ENCODE measurements at regions not wholly inside any gene's neighbourhood (a gene's known extent, or its start where the extent isn't known, plus 50 kb on each side); places are given as distances from the start of the nearest gene placed in this dataset.
"Not testable (repeated sequence)": the region's sequence is repeated elsewhere in the genome, so short reads cannot be mapped to it uniquely, and the experiment has no call there.

DNA sequence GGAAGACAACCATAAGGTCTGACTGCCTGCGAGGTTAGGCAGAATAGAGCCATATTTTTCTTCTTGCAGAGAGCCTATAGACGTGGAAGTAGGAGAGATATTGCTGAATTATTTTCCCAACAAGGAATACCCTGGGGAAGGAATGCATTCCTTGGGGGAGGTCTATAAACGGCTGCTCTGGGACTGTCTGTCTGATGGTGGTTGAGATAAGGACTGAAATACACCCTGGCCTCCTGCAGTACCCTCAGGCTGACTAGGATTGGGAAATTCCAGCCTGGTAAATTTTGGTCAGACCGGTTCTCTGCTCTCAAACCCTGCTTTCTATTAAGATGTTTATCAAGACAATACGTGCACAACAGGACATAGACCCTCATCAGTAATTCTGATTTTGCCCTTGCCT, 617.5 kb upstream of the GRIN3A start:
- DNase-seq: no peak

DNA sequence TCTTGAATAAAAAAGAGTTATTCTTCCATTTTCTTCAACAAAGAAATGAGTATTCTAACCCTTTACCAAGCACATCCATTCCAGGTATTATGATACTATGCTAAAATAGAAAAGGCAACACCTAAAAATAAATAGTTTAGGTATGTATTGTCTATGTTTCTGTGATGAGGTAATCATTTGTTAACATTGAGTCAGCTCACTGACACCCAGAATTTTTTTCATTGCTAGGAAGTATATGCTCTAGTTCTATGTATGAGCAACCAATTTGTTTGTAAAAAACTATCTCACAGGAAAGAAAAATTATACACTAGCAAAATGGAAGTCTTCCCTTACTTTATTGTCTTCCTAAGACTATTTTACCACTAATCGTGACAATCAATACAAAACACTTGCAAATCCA, 615.6 kb upstream of the GRIN3A start:
- no peak for DNase-seq

DNA sequence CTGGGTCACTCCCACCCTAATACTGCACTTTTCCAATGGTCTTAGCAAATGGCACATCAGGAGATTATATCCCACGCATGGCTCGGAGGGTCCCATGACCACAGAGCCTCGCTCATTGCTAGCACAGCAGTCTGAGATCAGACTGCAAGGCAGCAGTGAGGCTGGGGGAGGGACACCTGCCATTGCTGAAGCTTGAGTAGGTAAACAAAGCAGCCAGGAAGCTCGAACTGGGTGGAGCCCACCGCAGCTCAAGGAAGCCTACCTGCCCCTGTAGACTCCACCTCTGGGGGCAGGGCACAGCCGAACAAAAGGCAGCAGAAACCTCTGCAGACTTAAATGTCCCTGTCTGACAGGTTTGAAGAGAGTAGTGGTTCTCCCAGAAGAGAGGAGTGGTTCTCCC, 599.0 kb upstream of the GRIN3A start:
- not testable (repeated sequence) for DNase-seq

DNA sequence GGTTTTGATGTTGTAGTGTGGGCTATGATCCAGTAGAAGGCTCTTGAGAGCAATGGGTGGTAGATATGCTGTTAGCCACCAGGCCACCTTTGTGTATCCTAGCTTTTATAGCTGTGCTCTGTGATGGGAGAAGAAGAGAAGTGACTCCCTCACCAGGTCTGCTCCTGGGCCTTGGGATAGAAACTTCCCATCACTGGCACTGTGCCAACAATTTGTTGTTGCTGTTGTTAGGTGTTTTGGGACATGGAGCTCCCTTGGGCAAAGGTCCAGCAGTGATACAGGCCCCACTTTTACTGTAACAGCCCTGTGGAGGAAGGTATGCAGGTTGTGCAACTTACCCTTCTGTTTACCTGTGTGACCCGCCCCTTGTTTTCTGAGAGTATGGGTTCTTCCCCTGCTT, 570.9 kb upstream of the GRIN3A start:
- DNase-seq: no peak

DNA sequence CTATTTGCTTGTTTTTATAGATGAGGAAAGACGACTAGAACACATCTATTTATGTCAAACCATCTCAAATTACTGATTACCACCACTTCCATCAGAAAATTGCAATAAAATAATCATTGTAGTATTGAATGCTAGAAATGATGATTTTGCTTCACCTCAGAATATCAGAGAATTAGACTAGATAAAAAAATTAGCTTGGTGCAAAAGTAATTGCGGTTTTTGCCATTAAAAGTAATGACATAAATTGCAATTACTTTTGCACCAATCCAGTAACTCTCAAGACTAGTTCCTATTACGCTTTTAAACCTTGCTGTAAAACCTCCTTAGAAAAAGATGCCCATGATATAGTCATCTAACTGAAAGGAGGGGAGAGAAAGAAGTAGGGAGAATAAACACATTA, 556.7 kb upstream of the GRIN3A start:
- DNase-seq: no peak

DNA sequence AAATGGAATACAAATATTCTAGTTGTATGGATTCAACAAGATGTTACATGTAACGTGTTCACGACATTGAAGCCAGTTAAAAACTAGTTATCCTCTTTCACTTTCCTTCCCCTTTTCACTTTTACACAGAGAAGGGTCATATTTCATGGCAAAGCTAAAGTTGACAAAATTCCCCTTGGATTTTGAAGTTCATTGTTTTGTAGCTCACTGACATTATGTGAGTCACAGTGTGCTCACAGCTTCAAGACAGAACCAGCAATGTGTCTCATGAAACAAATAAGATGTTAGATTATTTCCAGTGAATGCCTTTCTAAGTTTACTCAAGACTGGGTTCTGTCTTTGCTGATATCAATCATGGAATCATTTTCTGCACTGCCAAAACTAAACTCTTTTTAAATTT, 535.5 kb upstream of the GRIN3A start:
- DNase-seq: no peak

DNA sequence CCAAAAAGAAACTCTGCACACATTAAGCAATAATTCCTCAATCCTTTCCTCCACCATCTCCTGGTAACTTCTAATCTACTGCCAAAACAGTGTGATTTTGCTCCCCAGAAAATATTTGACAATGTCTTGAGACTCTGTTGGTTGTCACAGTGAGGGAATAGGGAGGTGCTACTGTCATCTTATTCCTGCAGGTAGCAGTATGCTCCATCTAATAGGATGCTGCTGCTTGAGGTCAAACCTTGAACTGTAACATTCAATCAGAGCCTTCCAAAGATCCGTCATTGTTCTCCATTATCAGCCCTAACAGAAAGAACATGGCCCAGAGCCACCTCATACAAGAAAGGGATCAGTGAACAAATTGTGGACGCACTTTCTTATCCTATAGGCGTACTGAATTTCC, 514.7 kb upstream of the GRIN3A start:
- no peak for DNase-seq

DNA sequence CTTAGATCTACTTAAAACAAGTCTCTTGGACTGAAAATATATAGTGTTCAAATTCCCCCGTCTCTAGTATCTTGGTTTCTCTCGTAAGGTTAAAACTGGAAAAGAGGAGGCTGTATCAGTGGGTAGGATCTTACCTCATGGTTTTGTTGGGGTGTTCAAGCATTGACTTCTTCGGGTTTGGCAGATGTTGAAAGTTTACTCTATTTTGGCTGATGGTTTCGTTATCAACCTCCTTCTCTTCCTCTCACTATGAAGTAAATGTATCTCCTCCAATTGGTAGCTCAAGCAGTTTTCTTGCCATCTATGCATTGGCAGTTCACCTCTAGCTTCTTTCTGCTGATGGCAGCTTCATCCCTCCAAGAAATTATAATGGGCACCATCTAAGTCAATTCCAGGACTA, 506.5 kb upstream of the GRIN3A start:
- DNase-seq: no peak

DNA sequence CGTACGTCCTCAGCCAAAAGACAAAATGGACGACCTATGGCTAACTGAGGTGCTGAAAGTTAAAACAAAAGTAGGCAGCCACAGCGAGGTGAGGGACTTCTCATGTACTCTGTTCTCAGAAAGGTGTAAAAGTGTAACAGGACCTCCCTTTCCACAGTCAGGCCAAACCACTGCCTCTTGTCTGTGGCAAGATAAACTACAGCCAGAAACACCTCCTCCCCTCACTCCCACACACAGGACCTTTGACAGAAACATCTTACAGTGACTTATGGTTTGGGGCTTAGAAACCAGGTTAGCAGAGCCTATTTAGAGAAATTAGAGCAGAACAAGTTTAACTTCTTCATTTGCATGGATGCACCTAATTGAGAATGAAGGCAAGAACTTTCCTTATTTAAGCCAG, 499.1 kb upstream of the GRIN3A start:
- DNase-seq: no peak

DNA sequence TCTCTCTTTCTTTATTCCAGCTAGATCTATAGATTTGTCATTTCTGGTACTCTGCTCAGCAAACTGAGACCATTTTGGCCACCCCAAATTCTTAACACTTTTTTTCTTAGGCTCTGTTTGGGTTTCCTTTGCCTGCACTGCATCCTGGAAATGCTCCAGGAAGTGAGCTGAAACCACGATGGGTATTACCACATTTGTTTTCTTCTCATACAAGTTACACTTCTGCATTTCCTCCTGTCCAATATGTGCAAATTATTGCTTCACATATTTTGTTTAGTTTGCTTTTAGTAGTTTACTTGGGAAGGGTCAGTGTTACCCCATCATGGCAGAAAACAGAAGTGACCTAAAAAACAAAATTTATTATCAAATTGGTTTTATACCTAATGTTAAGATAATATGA, 498.6 kb upstream of the GRIN3A start:
- DNase-seq: no peak

DNA sequence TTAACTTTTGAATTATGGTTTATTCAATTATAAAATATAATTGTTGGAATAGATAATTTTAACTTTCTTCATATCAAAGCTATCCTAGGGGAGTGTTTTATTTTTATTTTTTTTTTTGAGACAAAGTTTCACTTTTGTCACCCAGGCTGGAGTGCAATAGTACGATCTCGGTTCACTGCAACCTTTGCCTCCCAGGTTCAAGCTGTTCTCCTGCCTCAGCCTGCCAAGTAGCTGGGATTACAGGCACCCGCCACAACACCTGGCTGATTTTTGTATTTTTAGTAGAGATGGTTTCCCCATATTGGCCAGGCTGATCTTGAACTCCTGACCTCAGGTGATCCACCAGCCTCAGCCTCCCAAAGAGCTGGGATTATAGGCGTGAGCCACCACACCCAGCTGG, 489.0 kb upstream of the GRIN3A start:
- DNase-seq: not testable (repeated sequence)

DNA sequence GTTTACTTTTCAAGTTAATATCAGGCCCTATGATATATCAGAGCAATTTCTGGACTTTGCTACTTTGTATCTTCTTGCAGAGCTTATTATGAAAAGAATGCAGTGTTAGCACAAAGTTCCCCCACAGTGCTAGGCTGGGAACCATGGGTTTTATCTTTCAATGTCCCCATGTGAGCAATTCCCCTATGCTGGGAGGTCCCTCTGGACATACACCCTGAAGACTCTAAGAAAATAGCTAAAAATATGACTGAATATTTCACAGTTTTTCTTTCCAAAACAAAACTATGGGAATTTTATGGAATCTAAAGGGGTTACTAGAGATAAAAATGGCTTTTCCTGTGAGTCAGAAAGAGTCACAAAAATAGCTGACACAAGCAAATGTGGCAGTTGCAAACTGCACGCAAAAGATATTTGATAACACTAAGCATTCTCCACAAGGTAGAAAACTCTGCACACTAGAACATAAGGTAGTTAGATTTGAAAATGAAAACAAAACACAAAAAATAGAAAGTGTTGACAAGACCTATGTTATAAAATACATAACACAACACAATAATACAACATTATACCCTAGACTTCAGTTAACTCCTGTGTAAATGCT, 487.5 kb upstream of the GRIN3A start:
- no peak for DNase-seq

DNA sequence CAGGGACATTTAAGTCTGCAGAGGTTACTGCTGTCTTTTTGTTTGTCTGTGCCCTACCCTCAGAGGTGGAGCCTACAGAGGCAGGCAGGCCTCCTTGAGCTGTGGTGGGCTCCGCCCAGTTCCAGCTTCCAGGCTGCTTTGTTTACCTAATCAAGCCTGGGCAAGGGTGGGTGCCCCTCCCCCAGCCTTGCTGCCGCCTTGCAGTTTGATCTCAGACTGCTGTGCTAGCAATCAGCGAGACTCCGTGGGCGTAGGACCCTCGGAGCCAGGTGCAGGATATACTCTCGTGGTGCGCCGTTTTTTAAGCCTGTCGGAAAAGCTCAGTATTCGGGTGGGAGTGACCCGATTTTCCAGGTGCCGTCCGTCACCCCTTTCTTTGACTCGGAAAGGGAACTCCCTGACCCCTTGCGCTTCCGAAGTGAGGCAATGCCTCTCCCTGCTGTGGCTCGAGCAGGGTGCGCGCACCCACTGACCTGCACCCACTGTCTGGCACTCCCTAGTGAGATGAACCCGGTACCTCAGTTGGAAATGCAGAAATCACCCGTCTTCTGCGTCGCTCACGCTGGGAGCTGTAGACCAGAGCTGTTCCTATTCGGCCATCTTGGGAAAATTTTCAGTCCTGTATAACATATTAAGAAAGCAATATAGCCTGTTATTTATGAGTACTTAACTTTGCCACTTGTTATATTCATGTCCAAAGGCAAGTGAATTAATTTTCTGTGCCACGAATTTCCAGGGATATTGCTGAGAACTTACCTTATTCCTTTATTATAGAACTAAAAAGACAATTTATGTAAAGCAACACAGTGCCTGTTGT, 485.1 kb upstream of the GRIN3A start:
- DNase-seq: not testable (repeated sequence)

DNA sequence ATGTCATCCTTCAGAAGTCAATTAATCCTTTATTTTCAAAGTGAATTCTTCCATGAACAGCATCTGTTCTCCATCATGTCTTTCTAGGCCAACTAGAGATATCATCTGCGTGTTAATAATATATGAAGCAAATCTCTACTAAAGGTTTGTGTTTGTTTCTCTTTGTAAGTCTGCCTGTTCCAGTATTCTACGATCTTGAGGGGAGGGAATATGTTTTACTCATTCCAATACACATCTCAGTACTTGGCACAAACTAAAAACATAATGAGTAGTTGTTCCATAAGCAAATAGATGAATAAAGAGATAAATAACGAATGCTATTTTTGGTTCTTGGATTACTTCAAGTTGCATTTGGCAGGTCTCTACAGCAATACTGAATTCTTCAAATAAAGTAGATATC, 470.7 kb upstream of the GRIN3A start:
- DNase-seq: no peak

DNA sequence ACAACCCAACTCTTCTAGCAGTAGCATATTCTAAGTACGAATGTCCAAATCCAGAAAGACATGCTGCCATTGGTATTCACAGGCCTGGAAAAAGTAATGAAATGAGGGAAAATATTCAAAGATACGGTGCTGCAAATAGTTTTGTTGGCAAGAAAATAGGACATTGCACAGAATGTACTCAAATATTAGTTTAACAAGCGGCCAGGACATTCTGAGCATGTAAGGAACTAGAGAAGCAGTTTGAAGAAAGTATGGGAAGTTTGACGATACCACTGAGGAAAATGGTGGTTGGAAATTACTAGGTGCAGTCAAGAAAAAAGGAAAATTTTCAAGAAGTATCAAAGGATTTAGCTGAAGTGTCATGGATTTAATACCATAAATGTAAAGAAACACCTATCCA, 468.0 kb upstream of the GRIN3A start:
- DNase-seq: no peak

DNA sequence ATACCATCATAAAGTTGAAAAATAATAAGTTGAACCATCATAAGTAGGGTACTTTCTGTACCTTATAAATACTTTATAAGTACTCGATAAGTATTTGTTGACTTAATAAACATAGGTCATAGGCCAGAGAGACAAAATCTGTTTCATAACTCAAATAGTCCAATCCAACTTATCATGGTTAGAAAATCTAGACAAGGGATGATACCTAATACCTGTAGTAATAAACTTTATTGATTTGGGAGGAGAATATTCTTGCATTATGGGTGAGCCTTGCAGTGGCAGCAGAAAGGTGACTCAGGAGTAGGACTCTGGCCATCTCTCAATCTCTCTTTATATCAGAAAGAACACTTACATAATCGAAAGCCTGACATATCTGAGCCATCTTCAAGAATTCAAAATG, 466.8 kb upstream of the GRIN3A start:
- no peak for DNase-seq

DNA sequence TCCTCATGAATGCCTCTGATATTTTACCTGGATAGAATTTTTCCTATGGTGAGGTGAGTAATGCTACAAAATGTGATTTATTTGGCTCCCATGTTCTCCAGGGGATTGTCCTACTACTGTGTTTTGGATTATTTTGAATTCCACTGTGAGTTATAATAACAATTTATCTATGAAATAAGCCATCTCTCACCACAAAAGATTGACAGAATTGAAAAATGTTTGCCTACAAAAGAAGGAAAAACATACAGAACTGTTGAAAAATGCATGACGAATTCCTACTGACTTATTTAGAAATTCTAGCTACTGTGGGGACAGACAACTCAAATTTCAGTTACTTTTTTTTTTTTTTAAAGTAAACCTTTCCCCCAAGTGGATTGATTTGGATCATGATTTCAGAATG, 463.7 kb upstream of the GRIN3A start:
- DNase-seq: no peak

DNA sequence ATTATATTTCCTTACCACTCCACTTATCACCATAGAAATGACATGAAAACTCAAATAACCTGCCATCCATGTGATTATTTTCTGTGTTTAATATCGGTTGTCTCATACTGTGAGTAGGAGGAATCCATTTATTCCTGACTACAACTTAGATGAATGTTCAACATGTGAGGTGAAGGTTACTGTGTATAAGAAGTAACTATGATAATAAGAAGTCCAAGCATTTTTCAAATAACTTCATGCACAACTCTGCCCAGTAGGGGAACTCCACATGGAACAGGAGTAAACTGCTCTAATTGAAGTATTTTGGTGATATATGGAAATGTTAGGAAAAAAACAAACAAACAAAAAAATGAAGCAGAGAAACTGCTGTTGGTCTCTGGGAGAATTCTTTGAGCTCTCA, 447.5 kb upstream of the GRIN3A start:
- DNase-seq: no peak

DNA sequence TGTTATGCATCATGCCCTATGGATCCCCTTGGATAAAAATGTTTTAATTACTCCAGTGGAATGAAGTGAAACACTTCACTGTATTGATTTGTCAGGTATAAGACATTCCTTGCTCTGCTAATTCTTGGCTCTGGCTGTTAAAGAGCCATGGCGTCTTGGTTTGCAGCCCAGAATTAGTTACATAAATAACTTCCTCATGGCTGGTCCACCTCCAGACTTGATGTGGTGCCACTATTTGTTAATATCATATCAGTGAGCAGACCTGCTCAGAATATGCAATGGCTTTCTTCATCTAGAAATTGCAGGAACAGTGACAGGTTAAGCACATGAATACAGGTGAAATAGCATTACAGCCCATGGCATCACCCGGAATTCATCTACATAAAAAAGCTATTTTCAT, 446.9 kb upstream of the GRIN3A start:
- no peak for DNase-seq

DNA sequence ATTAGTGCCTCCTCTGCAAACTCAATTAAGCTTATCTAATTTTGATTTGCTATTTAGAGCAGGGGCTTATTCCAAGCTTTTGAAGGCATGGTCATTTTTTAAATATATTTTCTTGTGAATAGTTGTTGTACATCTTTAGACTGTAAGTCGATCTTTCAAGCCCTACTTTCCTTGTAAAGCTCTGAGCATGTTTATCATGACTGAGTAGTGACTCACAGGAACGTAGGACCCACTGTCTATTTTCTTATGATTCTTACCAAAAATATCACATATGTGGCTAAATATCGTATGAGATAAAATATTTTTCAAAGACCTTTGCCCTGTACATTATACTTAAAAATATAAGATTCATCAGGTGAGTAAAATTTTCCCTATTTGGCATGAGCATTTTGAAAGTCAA, 440.4 kb upstream of the GRIN3A start:
- DNase-seq: no peak

DNA sequence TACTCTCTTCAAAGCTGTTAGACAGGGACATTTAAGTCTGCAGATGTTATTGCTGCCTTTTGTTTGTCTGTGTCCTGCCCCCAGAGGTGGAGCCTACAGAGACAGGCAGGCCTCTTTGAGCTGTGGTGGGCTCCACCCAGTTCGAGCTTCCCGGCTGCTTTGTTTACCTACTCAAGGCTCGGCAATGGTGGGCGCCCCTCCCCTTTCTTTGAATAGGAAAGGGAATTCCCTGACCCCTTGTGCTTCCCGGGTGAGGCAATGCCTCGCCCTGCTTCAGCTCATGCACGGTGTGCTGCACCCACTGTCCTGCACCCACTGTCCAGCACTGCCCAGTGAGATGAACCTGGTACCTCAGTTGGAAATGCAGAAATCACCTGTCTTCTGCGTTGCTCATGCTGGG, 435.8 kb upstream of the GRIN3A start:
- DNase-seq: not testable (repeated sequence)

DNA sequence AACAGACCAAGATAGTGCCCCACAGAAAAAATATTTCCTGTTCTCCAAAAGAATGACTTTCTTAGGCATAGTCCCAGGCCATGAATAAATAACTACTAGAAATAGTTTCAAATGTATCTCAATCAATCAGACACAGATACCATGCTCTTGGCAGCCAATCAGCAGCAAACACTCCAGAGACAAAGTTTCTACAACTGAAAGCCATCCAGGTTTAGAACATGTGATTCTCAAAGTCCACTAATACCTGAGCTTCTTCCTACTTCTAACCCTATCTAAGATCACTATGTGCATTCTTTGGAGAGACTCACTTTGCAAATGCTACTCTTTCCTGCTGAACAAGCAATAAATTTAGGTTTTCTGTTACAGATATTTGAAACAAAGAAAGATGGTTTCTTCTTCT, 425.8 kb upstream of the GRIN3A start:
- DNase-seq: no peak

DNA sequence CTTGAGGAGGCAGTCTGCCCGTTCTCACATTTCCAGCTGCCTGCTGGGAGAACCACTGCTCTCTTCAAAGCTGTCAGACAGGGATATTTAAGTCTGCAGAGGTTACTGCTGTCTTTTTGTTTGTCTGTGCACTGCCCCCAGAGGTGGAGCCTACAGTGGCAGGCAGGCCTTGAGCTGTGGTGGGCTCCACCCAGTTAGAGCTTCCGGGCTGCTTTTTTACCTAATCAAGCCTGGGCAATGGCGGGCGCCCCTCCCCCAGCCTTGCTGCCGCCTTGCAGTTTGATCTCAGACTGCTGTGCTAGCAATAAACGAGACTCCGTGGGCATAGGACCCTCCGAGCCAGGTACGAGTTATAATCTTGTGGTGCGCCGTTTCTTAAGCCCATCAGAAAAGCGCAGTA, 414.6 kb upstream of the GRIN3A start:
- not testable (repeated sequence) for DNase-seq

DNA sequence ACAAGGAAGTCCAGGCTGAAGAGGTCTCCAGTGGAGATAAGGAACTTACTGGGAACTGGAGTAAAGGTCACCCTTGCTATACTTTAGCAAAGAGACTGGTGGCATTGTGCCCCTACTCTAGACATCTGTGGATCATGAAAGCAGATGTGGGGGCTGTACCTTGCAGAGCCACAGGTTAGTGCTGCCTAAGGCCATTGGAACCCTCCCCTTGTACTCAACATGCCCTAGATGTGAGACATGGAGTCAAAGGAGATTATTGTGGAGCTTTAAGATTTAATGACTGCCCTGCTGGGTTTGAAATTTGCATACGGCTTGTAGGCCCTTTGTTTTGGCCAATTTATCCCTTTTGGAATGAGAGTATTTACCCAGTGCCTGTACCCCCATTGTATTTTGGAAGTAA, 397.3 kb upstream of the GRIN3A start:
- no peak for DNase-seq

DNA sequence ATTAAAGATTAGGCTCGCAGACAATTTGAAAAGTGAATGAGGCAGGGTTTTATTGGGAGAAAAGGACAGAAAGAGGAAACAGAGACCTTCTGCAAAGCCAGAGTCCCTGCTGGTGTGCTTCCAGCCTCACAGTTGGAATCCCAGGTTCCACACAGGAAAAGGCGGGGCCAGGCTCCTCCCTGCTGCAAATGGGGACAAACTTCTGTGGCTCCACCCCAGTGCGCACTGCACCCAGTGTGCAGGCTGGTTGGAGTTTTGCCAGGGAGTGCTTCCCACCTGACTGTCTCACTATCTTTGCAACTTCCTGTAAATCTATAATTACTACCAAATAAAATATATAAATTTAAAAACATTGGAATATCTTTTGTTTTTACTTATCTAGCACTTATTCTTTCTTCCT, 386.0 kb upstream of the GRIN3A start:
- no peak for DNase-seq
